ENCODE measurements at regions not wholly inside any gene's neighbourhood (a gene's known extent, or its start where the extent isn't known, plus 50 kb on each side); places are given as distances from the start of the nearest gene placed in this dataset.

GRCh38 chr20:6671829-6672228, 95.7 kb upstream of the BMP2 start:
- ATAC-seq (ENCODE audit: low FRiP score) = no peak
- no peak for TF ChIP-seq CTCF (IDR thresholded peaks at IDR 0.05)
- DNase-seq (ENCODE audit: low spot score) = no peak

GRCh38 chr20:6668546-6668945, 98.9 kb upstream of the BMP2 start:
- ATAC-seq (ENCODE audit: low FRiP score) (no peak), DNase-seq (ENCODE audit: low spot score) (no peak)
- TF ChIP-seq CTCF (IDR thresholded peaks at IDR 0.05) = no peak

- ATAC-seq (ENCODE audit: low FRiP score) = no peak
- DNase-seq (ENCODE audit: low spot score) = no peak
- no peak for TF ChIP-seq CTCF (IDR thresholded peaks at IDR 0.05)
These were observed 101.7 kb upstream of the BMP2 start for GRCh38 chr20:6665621-6666355.

- no peak for ATAC-seq (ENCODE audit: low FRiP score)
- DNase-seq (ENCODE audit: low spot score) = no peak
- TF ChIP-seq CTCF (IDR thresholded peaks at IDR 0.05) = no peak
These were observed 102.3 kb upstream of the BMP2 start for GRCh38 chr20:6665161-6665560.

- ATAC-seq (ENCODE audit: low FRiP score) = no peak
- no peak for TF ChIP-seq CTCF (IDR thresholded peaks at IDR 0.05)
- no peak for DNase-seq (ENCODE audit: low spot score)
These were observed 102.9 kb upstream of the BMP2 start for GRCh38 chr20:6664574-6664973.

- no peak for TF ChIP-seq CTCF (IDR thresholded peaks at IDR 0.05)
- no peak for DNase-seq (ENCODE audit: low spot score)
- ATAC-seq (ENCODE audit: low FRiP score) = no peak
These were observed 103.6 kb upstream of the BMP2 start for GRCh38 chr20:6663751-6664388.

- TF ChIP-seq CTCF (IDR thresholded peaks at IDR 0.05) = no peak
- DNase-seq (ENCODE audit: low spot score) (no peak), ATAC-seq (ENCODE audit: low FRiP score) (no peak)
These were observed 104.4 kb upstream of the BMP2 start for GRCh38 chr20:6663104-6663503.

Data from omental fat pad (tissue), 3 donors.